H1 (cell line): ENCODE measurements at regions not wholly inside any gene's neighbourhood (a gene's known extent, or its start where the extent isn't known, plus 50 kb on each side); places are given as distances from the start of the nearest gene placed in this dataset.

Source experiments
- CTCF ChIA-PET: fragments of 300-600 bp; sonication (Branson Sonifier 250); formaldehyde crosslinking; loops from one replicate; lab custom pipeline; 2021; ENCODE audit not compliant: partially characterized antibody; lab: Charles Lee
- POLR2A ChIA-PET: fragments of 300-600 bp; sonication (Branson Sonifier 250); formaldehyde crosslinking; loops from one replicate; lab custom pipeline; 2021; ENCODE audit warnings: inconsistent platforms; ENCODE audit not compliant: partially characterized antibody; lab: Charles Lee
- DNase-seq, 2 experiments: peaks; one replicate each; pipeline versions ENCODE4 v3.0.0 to v3.0.0-alpha.2; 2010 to 2022; ENCODE audit warnings: low spot score in 2 of 2, low read depth in 1 of 2, mixed read lengths in 1 of 2
- FAIRE-seq: peaks from 2 replicates; lab custom pipeline; 2011; peaks lifted over from hg19 to GRCh38; lab: Jason Lieb, UNC
- H2AFZ ChIP-seq: 2 replicates; pipeline ENCODE4 v1.8.1; 2012; ENCODE audit warnings: low read length, inconsistent platforms
- H2AK5ac ChIP-seq: 2 replicates; pipeline ENCODE4 v1.6.1; 2013; ENCODE audit warnings: low read depth, low read length
- H2BK120ac ChIP-seq: replicated peaks from 2 replicates; pipeline ENCODE3; 2013; ENCODE audit warnings: low read depth, low read length, inconsistent platforms
- H2BK12ac ChIP-seq: 2 replicates; pipeline ENCODE4 v1.6.1; 2013; ENCODE audit warnings: low read depth, low read length
- H2BK15ac ChIP-seq: 2 replicates; pipeline ENCODE4 v1.6.1; 2013; ENCODE audit warnings: low read length
- H2BK20ac ChIP-seq: 2 replicates; pipeline ENCODE4 v1.6.1; 2013; ENCODE audit warnings: low read length
- H2BK5ac ChIP-seq: 2 replicates; pipeline ENCODE4 v1.6.1; 2013; ENCODE audit warnings: low read depth, low read length
- H3K14ac ChIP-seq: 2 replicates; pipeline ENCODE4 v1.6.1; 2013; ENCODE audit warnings: inconsistent platforms; ENCODE audit not compliant: insufficient read length
- H3K18ac ChIP-seq: 2 replicates; pipeline ENCODE4 v1.6.1; 2013; ENCODE audit warnings: low read length; ENCODE audit errors: extremely low read depth
- H3K23ac ChIP-seq: 2 replicates; pipeline ENCODE4 v1.6.1; 2013; ENCODE audit warnings: inconsistent platforms; ENCODE audit not compliant: insufficient read length
- H3K23me2 ChIP-seq: 2 replicates; pipeline ENCODE4 v1.6.1; 2013; ENCODE audit warnings: low read depth, low read length
- H3K27ac ChIP-seq: 2 replicates; pipeline ENCODE4 v1.6.1; 2011; ENCODE audit warnings: low read depth, low read length, inconsistent platforms
- H3K27me3 ChIP-seq, 4 experiments: replicated peaks in 1 of 4; 1 replicate in 1 of 4; 2 replicates in 3 of 4; pipeline versions ENCODE4 v1.6.1 to v1.8.1; 2011 to 2013; ENCODE audit warnings: low read length in 3 of 4, mild to moderate bottlenecking in 3 of 4, inconsistent platforms in 2 of 4, mixed read lengths in 2 of 4, moderate library complexity in 1 of 4; ENCODE audit not compliant: control insufficient read depth in 3 of 4, insufficient read depth in 3 of 4; ENCODE audit errors: extremely low read depth in 1 of 4
- H3K36me3 ChIP-seq, 4 experiments: 2 replicates each; pipeline versions ENCODE4 v1.6.1 to v1.8.1; 2011 to 2013; ENCODE audit warnings: mild to moderate bottlenecking in 4 of 4, low read length in 3 of 4, moderate library complexity in 2 of 4, control low read depth in 1 of 4, inconsistent platforms in 1 of 4; ENCODE audit not compliant: insufficient read depth in 4 of 4, control insufficient read depth in 2 of 4
- H3K4ac ChIP-seq: replicated peaks from 2 replicates; pipeline ENCODE3; 2013; ENCODE audit warnings: low read length, low read depth, mixed read lengths, inconsistent platforms; ENCODE audit not compliant: insufficient read length
- H3K4me1 ChIP-seq, 4 experiments: replicated peaks in 1 of 4; 1 replicate in 1 of 4; 2 replicates in 3 of 4; pipeline versions ENCODE4 v1.6.1 to v1.8.1; 2011 to 2013; ENCODE audit warnings: low read length in 3 of 4, inconsistent platforms in 2 of 4, mixed read lengths in 1 of 4; ENCODE audit not compliant: insufficient read depth in 4 of 4, control insufficient read depth in 3 of 4
- H3K4me2 ChIP-seq, 2 experiments: 2 replicates each; pipeline versions ENCODE4 v1.6.1 to v1.8.1; 2011 to 2013; ENCODE audit warnings: low read depth in 2 of 2, low read length in 2 of 2, control low read depth in 1 of 2, inconsistent platforms in 1 of 2, mild to moderate bottlenecking in 1 of 2; ENCODE audit not compliant: insufficient read depth in 1 of 2
- H3K4me3 ChIP-seq, 4 experiments: fragments of 200-600, 300-600 bp in 1 of 4; sonication (generic), shearing (Covaris generic), sonication (Bioruptor Twin) in 1 of 4; 2 replicates each; pipeline versions ENCODE4 v1.5.1 to v1.8.1; 2011 to 2016; ENCODE audit warnings: low read length in 4 of 4, low read depth in 3 of 4, control low read depth in 2 of 4, inconsistent platforms in 2 of 4, mild to moderate bottlenecking in 2 of 4, mixed read lengths in 1 of 4, moderate library complexity in 1 of 4; ENCODE audit not compliant: insufficient read depth in 2 of 4; ENCODE audit errors: extremely low read depth in 1 of 4
- H3K56ac ChIP-seq: replicated peaks from 2 replicates; pipeline ENCODE3; 2013; ENCODE audit warnings: low read depth, mild to moderate bottlenecking, mixed read lengths, low read length, inconsistent platforms; ENCODE audit not compliant: insufficient read length
- H3K79me1 ChIP-seq: 2 replicates; pipeline ENCODE4 v1.6.1; 2013; ENCODE audit warnings: low read depth, low read length, control low read depth
- H3K79me2 ChIP-seq, 2 experiments: 2 replicates each; pipeline versions ENCODE4 v1.6.1 to v1.8.1; 2012 to 2013; ENCODE audit warnings: low read length in 2 of 2, mild to moderate bottlenecking in 2 of 2, inconsistent platforms in 1 of 2; ENCODE audit not compliant: insufficient read depth in 2 of 2, control insufficient read depth in 1 of 2
- H3K9ac ChIP-seq, 4 experiments: replicated peaks in 1 of 4; 1 replicate in 1 of 4; 2 replicates in 3 of 4; pipeline versions ENCODE4 v1.6.1 to v1.8.1; 2011 to 2013; ENCODE audit warnings: low read depth in 3 of 4, low read length in 3 of 4, control low read depth in 2 of 4, mild to moderate bottlenecking in 2 of 4, moderate library complexity in 2 of 4, inconsistent platforms in 1 of 4; ENCODE audit errors: extremely low read depth in 1 of 4
- H3K9me3 ChIP-seq, 2 experiments: 2 replicates each; pipeline versions ENCODE4 v1.6.1 to v1.8.1; 2012 to 2013; ENCODE audit warnings: mild to moderate bottlenecking in 2 of 2, moderate library complexity in 2 of 2, control low read depth in 1 of 2, inconsistent platforms in 1 of 2, low read depth in 1 of 2, low read length in 1 of 2, mixed read lengths in 1 of 2; ENCODE audit not compliant: insufficient read depth in 2 of 2
- H4K20me1 ChIP-seq, 2 experiments: replicated peaks in 1 of 2; 2 replicates each; pipeline versions ENCODE3 to v1.8.1; 2011 to 2013; ENCODE audit warnings: inconsistent platforms in 2 of 2, low read length in 2 of 2, mild to moderate bottlenecking in 1 of 2; ENCODE audit not compliant: insufficient read depth in 2 of 2, control insufficient read depth in 1 of 2
- H4K5ac ChIP-seq: 2 replicates; pipeline ENCODE4 v1.6.1; 2013; ENCODE audit warnings: low read length, low read depth, mixed read lengths, inconsistent platforms; ENCODE audit not compliant: insufficient read length
- H4K8ac ChIP-seq: 2 replicates; pipeline ENCODE4 v1.8.0; 2013; ENCODE audit warnings: mild to moderate bottlenecking, moderate library complexity, low read length, inconsistent platforms; ENCODE audit not compliant: insufficient read depth; ENCODE audit errors: extremely low read depth
- H4K91ac ChIP-seq: replicated peaks from 2 replicates; pipeline ENCODE3; 2013; ENCODE audit warnings: low read length, mixed read lengths, inconsistent platforms; ENCODE audit not compliant: insufficient read length
- CBX5 ChIP-seq: fragments of 300-800, 300-1000 bp; sonication (generic); IDR thresholded peaks from 2 replicates; pipeline ENCODE4 v1.7.1; 2016; ENCODE audit warnings: antibody characterized with exemption, low read length, low read depth
- CHD2 ChIP-seq: IDR thresholded peaks from 2 replicates; pipeline ENCODE4 v1.6.1; 2012; ENCODE audit warnings: low read length, improper control_type of control experiment
- GTF2F1 ChIP-seq: IDR thresholded peaks from 2 replicates; pipeline ENCODE4 v1.6.1; 2012; ENCODE audit warnings: low read depth, low read length, improper control_type of control experiment, borderline replicate concordance
- HDAC6 ChIP-seq: IDR thresholded peaks from one replicate; pipeline ENCODE4 v1.7.1; 2012; ENCODE audit warnings: low read depth, mild to moderate bottlenecking, inconsistent platforms, low read length, moderate library complexity
- JUN ChIP-seq: IDR thresholded peaks from 2 replicates; pipeline ENCODE4 v1.6.1; 2011; ENCODE audit warnings: low read depth, mild to moderate bottlenecking, improper control_type of control experiment, low read length
- KDM4A ChIP-seq: IDR thresholded peaks from one replicate; pipeline ENCODE4 v1.7.1; 2012; ENCODE audit warnings: low read depth, mild to moderate bottlenecking, moderate library complexity, low read length, inconsistent platforms; ENCODE audit not compliant: severe bottlenecking
- NRF1 ChIP-seq: IDR thresholded peaks from 2 replicates; pipeline ENCODE4 v1.6.1; 2011; ENCODE audit warnings: mild to moderate bottlenecking, low read depth, low read length, improper control_type of control experiment
- PHF8 ChIP-seq: fragments of 200-600 bp; sonication (generic); conservative IDR thresholded peaks from 2 replicates; pipeline ENCODE4 v1.7.1; 2012; ENCODE audit warnings: low read depth, mild to moderate bottlenecking, inconsistent platforms, low read length, moderate library complexity
- RNF2 ChIP-seq: fragments of 200-900, 300-1000 bp; sonication (generic); IDR thresholded peaks from 2 replicates; pipeline ENCODE4 v1.7.1; 2016; ENCODE audit warnings: borderline replicate concordance, low read depth, mild to moderate bottlenecking, antibody characterized with exemption, low read length; ENCODE audit not compliant: poor library complexity, severe bottlenecking; ENCODE audit errors: missing control alignments
- SIRT6 ChIP-seq: IDR thresholded peaks from one replicate; pipeline ENCODE4 v1.7.1; 2012; ENCODE audit warnings: low read length, inconsistent platforms
- SP1 ChIP-seq: IDR thresholded peaks from 2 replicates; pipeline ENCODE4 v1.6.1; 2011; ENCODE audit warnings: low read depth, low read length
- SRF ChIP-seq: IDR thresholded peaks from 2 replicates; pipeline ENCODE4 v1.6.1; 2011; ENCODE audit warnings: mild to moderate bottlenecking, low read depth, low read length, moderate library complexity
- TBP ChIP-seq: IDR thresholded peaks from 2 replicates; pipeline ENCODE4 v1.6.1; 2011; ENCODE audit warnings: low read depth, low read length, improper control_type of control experiment
- WGBS, 2 experiments: shearing (Covaris generic) in 1 of 2; methylation state at CpG; one replicate each; pipeline versions ENCODE4 v1.1.6 to v1.1.7; 2013 to 2015; ENCODE audit warnings: low lambda C conversion rate in 2 of 2, mixed read lengths in 2 of 2, inconsistent platforms in 1 of 2, low coverage in 1 of 2, missing lambda C conversion rate in 1 of 2; ENCODE audit not compliant: insufficient replicate concordance in 2 of 2, insufficient coverage in 1 of 2, insufficient read length in 1 of 2; ENCODE audit errors: extremely low coverage in 1 of 2, missing lambda C conversion rate in 1 of 2; 5-methylcytosine and 5-hydroxymethylcytosine counted together

- H3K23me2 ChIP-seq, result no peaks in the 10 kb centered on the region
- H3K4ac ChIP-seq, result no peak overlapping the region
- no peak for TF ChIP-seq PHF8
- no peak for TF ChIP-seq HDAC6
- TF ChIP-seq SP1, result no peak
- no peak for TF ChIP-seq GTF2F1
- no peak for TF ChIP-seq NRF1
- TF ChIP-seq TBP, result no peak
- TF ChIP-seq CHD2, result no peak
- no peak for TF ChIP-seq CBX5
- no peak for TF ChIP-seq KDM4A
- no peak for TF ChIP-seq SRF
- TF ChIP-seq RNF2, result no peak
- no peak for TF ChIP-seq SIRT6
- TF ChIP-seq JUN, result no peak
Measured at GRCh38 chr5:159864885-159865691, 51.2 kb upstream of the ADRA1B start.

More at GRCh38 chr5:159864885-159865691, 51.2 kb upstream of the ADRA1B start:
- H2BK15ac ChIP-seq, result no peak overlapping the region
- H2AK5ac ChIP-seq, result no peak overlapping the region
- H3K4me2 ChIP-seq, result no peak overlapping the region
- no peak overlapping the region for H3K18ac ChIP-seq
- no peak overlapping the region for H3K9ac ChIP-seq
- no peak overlapping the region for H2BK12ac ChIP-seq
- WGBS, 2 experiments, result 85% methylated on average over 13 of the region's 13 CpGs; no CpG with 5 or more reads in 1 of the 2 experiments
- no peak overlapping the region for H2BK5ac ChIP-seq
- no peak overlapping the region for H3K56ac ChIP-seq
- no peak overlapping the region for H4K8ac ChIP-seq
- no peaks in the 10 kb centered on the region for H3K9me3 ChIP-seq
- H2BK20ac ChIP-seq, result no peak overlapping the region
- no peaks in the 10 kb centered on the region for H3K27me3 ChIP-seq
- H3K4me1 ChIP-seq, result no peaks in the 10 kb centered on the region
- H4K5ac ChIP-seq, result no peak overlapping the region
- H3K79me1 ChIP-seq, result no peaks in the 10 kb centered on the region
- H4K91ac ChIP-seq, result no peak overlapping the region
- no peak for FAIRE-seq
- no peak overlapping the region for H2BK120ac ChIP-seq
- no peak overlapping the region for H2AFZ ChIP-seq
- no peaks in the 10 kb centered on the region for H3K79me2 ChIP-seq
- no peaks in the 10 kb centered on the region for H4K20me1 ChIP-seq
- CTCF ChIA-PET, result interaction anchor here (0.6 to 0.8 kb wide), 2 partner anchors 77 to 92 kb away, joined by 3 to 4 read pairs; no protein-coding TSS in a partner anchor
- no peaks in the 10 kb centered on the region for H3K36me3 ChIP-seq
- DNase-seq, result no peak
- H3K14ac ChIP-seq, result no peak overlapping the region
- POLR2A ChIA-PET, result no interaction called here
- no peak overlapping the region for H3K27ac ChIP-seq
- no peak overlapping the region for H3K4me3 ChIP-seq
- H3K23ac ChIP-seq, result no peak overlapping the region
